DOHH2 (cell line): ENCODE measurements at regions not wholly inside any gene's neighbourhood (a gene's known extent, or its start where the extent isn't known, plus 50 kb on each side); places are given as distances from the start of the nearest gene placed in this dataset.

Source experiments
- CTCF ChIP-seq: fragments of 200-600 bp; sonication (generic); IDR thresholded peaks from one replicate; pipeline ENCODE4 v1.5.1; 2014; ENCODE audit warnings: antibody characterized with exemption, mild to moderate bottlenecking, low read depth, low read length; ENCODE audit not compliant: poor library complexity, severe bottlenecking
- EZH2phosphoT487 ChIP-seq: fragments of 200-600 bp; sonication (generic); IDR thresholded peaks from 2 replicates; pipeline ENCODE4 v1.6.1; 2017; ENCODE audit warnings: borderline replicate concordance, mild to moderate bottlenecking, antibody characterized with exemption, low read length, moderate library complexity, mixed read lengths

- TF ChIP-seq CTCF (no peak), EZH2phosphoT487 (no peak)
Observed at GRCh38 chr6:12351672-12352071, 61.5 kb downstream of the EDN1 start.
